RWPE1 (cell line): ENCODE measurements at regions not wholly inside any gene's neighbourhood (a gene's known extent, or its start where the extent isn't known, plus 50 kb on each side); places are given as distances from the start of the nearest gene placed in this dataset.

Experiments
- CTCF ChIA-PET: fragments of 350-600 bp; sonication (Branson Sonifier 250); formaldehyde crosslinking; extraction: SDS; loops from one replicate; lab custom pipeline; 2021; lab: Yijun Ruan, JAX
- POLR2A ChIA-PET: fragments of 400-600 bp; formaldehyde crosslinking; extraction: SDS; loops from one replicate; lab custom pipeline; 2020; ENCODE audit warnings: antibody characterized with exemption; ENCODE audit not compliant: low non-redundant PET; lab: Yijun Ruan, JAX
- DNase-seq: peaks from one replicate; pipeline ENCODE4 v3.0.0; 2012; ENCODE audit warnings: low spot score
- H3K27ac ChIP-seq: fragments of 450-650 bp; 2 replicates; pipeline ENCODE4 v1.5.1; 2017
- CTCF ChIP-seq: fragments of 450-650 bp; conservative IDR thresholded peaks from 2 replicates; pipeline ENCODE4 v1.5.1; 2017; ENCODE audit warnings: low read depth, mild to moderate bottlenecking

GRCh38 chr2:832635-833034, 118.0 kb upstream of the SNTG2 start:
- TF ChIP-seq CTCF, result no peak
- POLR2A ChIA-PET, result no interaction called here
- no peak for DNase-seq
- H3K27ac ChIP-seq, result no peak overlapping the region
- CTCF ChIA-PET, result no interaction called here

DNA sequence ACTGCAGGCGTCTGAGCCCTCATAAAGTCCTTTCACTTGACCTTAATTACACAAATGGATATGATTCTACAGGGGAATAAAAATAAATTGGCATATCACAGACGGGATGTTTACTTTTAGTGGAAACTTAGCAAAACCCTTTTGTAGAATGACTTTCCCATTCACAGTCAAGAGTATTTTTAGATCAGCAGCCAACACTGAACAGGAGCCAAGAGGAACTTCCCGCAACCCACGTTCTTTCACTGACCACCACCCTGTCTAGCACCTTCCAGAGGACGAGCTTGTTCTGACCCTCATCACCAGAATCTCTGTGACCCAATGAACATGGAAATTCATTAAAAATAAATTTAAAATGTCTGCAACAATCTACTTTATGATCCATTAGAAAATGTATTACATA, 119.0 kb upstream of the SNTG2 start:
- ChIA-PET CTCF (no interaction called here), POLR2A (no interaction called here)
- no peak for DNase-seq
- no peak overlapping the region for H3K27ac ChIP-seq
- TF ChIP-seq CTCF, result no peak

DNA sequence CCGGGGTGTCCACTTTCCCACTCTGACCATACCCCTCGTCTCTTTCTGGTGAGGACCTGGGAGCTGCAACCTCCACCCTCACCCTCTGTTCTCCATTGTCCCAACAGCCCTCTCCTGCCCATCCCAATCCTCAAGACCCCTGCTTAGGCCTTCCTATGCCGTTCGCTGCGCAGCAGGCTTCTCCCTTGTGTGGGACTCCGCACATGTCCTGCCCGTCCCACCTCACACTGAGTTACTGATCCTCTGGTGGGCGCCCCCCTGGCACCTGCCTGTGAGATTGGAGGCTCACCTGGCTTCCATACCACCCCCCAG, 119.5 kb upstream of the SNTG2 start:
- DNase-seq, result no peak
- no peak for TF ChIP-seq CTCF
- ChIA-PET CTCF (interaction anchor here (0.6 kb wide), 1 partner anchor 497 kb away, joined by 3 read pairs; no protein-coding TSS in a partner anchor), POLR2A (no interaction called here)
- H3K27ac ChIP-seq, result no peak overlapping the region

- DNase-seq, result no peak
- TF ChIP-seq CTCF, result no peak
- CTCF ChIA-PET, result interaction anchor here (0.6 kb wide), 2 partner anchors 131 to 498 kb away, joined by 3 to 4 read pairs; no protein-coding TSS in a partner anchor
- H3K27ac ChIP-seq, result no peak overlapping the region
- POLR2A ChIA-PET, result no interaction called here
These were observed 120.0 kb upstream of the SNTG2 start for GRCh38 chr2:830419-831224.

DNA sequence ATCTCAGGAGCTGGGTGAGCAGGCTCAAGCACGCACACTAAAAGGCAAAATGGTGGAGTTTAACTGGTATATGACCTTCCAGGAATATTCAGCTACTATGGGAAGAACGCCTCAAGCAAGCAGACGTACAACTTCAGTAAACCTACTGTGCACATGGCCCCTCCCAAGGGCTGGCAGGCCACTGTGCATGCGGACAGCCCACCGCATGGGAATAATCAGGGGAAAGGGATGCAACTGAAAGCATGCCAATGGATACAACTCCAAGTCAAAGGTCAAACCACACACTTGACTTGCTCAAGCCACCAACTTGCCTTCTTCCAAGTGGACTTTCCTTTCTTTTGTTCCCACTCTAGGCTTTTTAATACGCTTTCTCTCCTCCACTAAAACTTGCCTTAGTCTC, 121.6 kb upstream of the SNTG2 start:
- no peak overlapping the region for H3K27ac ChIP-seq
- ChIA-PET POLR2A (no interaction called here), CTCF (no interaction called here)
- DNase-seq, result no peak
- no peak for TF ChIP-seq CTCF

GRCh38 chr2:824954-825353, 125.7 kb upstream of the SNTG2 start:
- no peak for DNase-seq
- CTCF ChIA-PET, result no interaction called here
- no peak overlapping the region for H3K27ac ChIP-seq
- POLR2A ChIA-PET, result no interaction called here
- TF ChIP-seq CTCF, result no peak
